T follicular helper cell (primary cell): ENCODE measurements at regions not wholly inside any gene's neighbourhood (a gene's known extent, or its start where the extent isn't known, plus 50 kb on each side); places are given as distances from the start of the nearest gene placed in this dataset.

Experiments used
- DNase-seq: peaks from one replicate; pipeline ENCODE4 v3.0.0-alpha.2; 2020; ENCODE audit warnings: low read depth

DNA sequence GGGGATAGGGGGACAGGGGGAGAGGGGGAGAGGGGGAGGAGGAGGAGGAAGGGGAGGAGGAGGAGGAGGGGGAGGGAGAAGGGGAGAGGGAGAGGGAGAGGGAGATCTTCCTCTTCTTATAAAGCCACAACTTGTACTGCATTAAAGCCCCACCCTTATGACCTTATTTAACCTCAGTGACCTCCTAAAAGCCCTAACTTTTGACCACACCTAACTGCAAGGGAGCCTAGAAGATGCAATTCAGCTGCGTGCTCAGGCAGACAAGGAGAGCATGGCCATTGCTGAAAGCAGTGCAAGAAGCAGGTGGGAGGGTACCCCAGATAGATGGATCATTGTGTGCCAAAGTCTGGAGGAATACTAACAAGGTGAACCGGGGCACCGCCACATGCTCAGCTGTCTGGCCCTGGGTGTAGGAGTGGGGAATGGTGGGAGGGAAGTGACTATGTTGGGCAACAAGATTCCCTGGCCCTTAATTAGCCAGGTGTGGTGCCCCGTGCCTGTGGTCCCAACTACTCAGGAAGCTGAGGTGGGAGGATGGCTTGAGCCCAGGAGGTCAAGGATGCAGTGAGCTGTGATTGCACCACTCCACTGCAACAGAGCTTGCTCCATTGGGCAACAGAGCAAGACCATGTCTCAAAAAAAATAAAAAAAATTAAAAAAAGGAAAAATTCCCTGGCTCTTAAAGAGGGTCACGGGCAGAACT is 125.4 kb upstream of the BOD1 start:
- DNase-seq = no peak

DNA sequence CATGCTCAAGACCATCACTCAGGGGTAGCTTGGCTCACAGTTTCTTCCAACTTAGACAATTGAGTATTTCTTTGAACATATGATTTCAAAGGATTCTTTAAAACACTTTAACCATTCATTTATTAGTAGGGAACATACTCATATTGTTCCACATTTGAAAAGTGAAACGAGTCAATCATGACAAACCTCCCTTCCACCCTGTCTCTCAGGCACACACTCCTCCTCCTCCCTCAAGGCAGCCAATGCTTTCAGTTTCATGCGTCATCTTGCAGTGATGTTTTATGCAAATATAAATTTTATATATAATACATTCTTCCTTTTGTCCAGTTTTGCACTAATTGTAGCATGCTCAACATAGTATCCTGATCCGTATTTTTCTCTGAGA is 126.0 kb upstream of the BOD1 start:
- no peak for DNase-seq

- DNase-seq = no peak
Measured at GRCh38 chr5:173743641-173744343, 127.3 kb upstream of the BOD1 start.

GRCh38 chr5:173744551-173744950 is 128.1 kb upstream of the BOD1 start:
- DNase-seq = no peak

GRCh38 chr5:173745123-173745522 is 128.7 kb upstream of the BOD1 start:
- no peak for DNase-seq

DNA sequence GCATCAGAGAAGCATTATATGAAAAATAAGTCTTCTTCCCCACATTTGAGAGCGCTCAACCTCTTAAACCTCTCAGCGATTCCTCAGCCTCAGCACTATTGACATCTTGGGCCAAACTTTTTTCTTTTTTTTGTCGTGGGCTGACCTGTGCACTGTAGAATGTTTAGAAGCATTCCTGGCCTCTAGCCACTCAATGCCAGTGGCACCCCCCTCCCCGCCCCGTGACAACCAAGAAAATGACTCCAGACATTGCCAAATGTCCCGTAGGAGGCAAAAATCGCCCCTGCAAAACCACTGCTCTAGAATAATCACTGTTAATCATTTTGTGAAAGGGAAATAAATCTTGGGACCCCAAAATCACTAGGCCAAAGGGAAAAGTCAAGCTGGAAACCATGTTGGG is 129.1 kb upstream of the BOD1 start:
- no peak for DNase-seq

DNA sequence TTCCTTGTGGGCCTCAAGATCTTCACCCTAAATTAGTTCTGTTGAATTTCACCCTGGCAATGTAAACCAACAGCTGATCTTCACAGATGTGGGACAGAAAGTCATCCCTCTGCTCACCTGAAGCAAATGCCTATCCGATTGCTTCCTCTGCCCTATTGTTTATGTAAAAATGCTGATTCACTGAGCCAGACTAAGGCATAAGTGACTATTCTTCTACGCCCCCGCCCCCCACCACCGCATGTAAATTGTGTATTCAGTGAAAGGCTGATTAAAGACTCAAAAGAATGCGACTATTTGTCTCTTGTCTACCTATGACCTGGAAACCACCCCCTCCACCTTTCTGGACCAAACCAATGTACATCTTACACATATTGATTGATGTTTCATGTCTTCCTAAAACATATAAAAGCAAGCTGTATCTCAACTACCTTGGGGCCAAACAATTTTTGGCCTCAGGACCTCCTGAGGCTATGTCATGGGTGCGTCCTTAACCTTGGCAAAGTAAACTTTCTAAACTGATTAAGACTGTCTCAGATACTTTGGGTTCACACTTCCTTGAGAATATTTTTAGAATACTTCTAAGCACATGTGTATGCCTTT is 129.7 kb upstream of the BOD1 start:
- DNase-seq = no peak

DNA sequence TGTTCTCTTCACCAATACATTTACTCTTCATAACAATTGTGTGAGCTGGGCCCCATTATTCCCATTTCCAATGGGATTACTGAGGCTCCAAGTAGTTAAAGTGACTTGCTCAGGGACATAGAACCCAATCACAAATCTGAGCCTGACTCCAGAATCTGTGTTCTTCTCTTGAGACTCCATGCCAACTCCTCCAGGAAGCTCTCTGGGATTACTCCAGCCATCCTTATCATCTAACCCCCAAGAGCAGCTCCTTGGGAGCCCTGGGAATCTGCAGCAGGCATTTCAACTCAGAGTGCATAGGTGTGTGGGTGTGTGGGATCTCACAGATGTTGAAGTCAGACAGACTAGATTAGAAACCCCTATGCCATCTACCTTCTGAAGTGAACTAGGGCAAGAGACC is 131.4 kb upstream of the BOD1 start:
- no peak for DNase-seq

DNA sequence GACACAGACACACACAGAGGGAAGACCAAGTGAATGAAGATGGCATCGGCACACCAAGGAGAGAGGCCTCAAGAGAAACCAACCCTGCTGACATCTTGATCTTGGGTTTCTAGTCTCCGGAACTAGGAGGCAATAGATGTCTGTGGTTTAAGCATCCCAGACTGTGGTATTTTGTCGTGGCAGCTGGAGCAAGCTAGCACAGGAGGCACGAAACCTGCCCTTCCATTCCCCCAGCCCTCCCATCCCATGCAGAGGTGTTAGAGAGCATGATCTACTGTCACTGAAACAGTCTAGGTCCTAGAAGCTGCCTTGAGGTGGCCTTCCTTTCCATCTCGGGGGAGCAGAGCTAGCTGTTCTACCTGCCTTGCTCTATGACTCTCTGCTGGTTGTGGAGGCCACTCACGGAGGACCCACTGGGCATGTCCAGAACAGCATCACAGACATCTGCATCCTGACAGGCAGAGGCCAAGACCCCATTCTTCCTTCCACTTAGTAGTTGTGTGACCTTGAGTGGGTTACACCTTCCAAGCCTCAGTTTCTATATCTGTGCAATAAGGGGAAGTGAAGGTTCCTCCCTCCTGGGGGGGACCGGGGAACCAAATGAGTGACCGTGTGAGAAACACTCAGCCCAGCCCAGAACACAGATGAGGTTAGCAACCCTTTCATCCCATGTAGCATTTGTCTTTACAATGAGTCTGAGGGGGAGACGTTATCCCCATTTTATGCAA is 134.3 kb upstream of the BOD1 start:
- no peak for DNase-seq

DNA sequence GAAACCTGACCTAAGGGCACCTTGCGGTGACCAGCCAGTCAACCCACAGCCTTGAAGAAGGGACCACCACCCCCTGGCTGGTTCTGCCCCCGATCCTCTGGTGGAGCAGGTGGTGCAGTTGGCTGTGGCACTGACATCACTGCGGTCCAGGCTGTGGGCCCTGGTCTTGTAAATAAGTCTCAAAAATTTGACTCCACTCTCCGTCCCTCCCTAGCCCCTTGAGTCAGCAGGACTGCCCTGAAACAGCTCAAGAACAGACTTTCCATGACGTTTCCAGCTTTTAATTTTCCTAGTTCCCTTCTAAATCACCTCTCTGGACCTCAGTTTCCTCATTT is 134.8 kb upstream of the BOD1 start:
- no peak for DNase-seq

- DNase-seq = no peak
Measured at GRCh38 chr5:173752653-173753052, 135.5 kb upstream of the CPEB4 start.

- no peak for DNase-seq
Measured at GRCh38 chr5:173753307-173754168, 134.6 kb upstream of the CPEB4 start.

DNA sequence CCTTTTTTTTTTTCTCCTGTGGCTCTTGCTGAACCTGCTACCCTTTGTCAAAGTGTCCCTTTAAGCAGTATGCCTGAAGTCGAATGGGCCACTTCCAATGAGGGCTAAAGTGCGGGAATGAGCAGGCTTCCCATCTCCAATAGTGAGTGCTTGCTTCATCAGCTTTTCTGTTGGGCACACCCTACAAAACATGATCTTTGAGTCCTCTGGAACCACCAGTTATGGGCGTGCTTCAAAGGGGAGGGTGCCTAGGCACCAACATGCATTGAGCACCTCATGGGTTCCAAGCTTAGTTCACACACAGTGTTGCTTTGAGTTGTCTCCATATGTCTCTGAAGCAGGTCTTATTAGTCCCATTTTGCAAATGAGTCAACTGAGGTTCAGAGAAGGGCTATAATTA is 132.8 kb upstream of the CPEB4 start:
- DNase-seq = no peak

- no peak for DNase-seq
Measured at GRCh38 chr5:173757403-173758209, 130.5 kb upstream of the CPEB4 start.

GRCh38 chr5:173758676-173759075 is 129.5 kb upstream of the CPEB4 start:
- DNase-seq = no peak

DNA sequence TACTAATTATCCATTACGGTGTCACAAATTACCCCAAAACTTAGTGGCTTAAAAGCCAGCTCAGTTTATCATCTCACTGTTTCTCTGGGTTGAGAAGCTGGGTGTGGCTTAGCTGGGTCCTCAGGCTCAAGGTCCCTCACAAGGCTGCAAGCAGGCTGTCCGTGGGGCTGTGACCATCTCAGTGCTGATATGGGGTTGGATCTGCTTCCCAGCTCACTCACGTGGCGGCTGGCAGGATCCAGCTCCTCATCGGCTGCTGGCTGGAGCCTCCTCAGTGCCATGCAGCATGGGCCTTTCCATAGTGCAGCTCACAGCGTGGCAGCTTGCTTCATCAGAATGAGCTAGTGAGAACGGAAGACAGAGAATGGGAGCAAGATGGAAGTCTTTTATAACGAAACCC is 128.5 kb upstream of the CPEB4 start:
- no peak for DNase-seq

- no peak for DNase-seq
Measured at GRCh38 chr5:173760461-173761177, 127.5 kb upstream of the CPEB4 start.

- DNase-seq = no peak
Measured at GRCh38 chr5:173761178-173761513, 127.0 kb upstream of the CPEB4 start.

DNA sequence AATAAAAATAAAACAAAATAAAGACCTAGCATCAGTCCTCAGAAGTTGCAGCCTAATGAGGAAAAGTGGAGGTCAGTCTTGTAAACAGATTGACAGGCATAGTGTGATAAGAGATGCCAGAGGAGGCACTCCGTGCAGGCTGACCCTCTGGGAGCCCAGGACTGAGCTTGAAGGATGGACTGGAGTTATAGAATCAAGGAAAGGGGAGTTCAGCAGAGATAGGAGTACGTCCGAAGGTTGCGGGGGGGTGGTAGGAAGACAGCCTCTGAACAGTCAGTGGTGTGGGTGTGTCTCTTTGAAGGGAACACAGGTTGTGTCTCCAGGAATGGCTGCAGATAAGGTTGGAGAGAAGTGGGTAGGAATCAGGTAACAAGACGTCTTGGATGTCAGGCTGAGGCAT is 126.1 kb upstream of the CPEB4 start:
- DNase-seq = no peak

GRCh38 chr5:173762930-173763329 is 125.2 kb upstream of the CPEB4 start:
- DNase-seq = no peak

DNA sequence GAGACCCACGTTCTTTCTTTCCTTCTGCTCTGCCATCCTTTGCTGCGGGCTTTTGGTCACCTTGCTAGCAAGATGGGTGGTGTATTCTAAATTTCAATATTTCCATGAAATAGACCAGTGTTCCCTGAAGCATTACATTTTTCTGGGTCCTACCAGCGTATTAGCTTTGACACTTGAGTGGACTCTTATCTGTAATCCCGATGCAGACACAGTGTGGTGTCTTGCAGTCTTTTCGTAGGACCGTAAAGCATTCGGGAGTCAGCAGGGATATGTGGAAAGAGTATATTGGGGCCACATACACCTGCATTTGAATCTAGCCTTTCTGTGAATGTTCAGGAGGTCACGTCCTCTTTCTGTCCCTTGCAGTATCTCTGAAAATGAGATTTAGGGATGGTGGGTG is 124.7 kb upstream of the CPEB4 start:
- no peak for DNase-seq
